Rectal smooth muscle tissue (tissue), 1 donor: ENCODE measurements at regions not wholly inside any gene's neighbourhood (a gene's known extent, or its start where the extent isn't known, plus 50 kb on each side); places are given as distances from the start of the nearest gene placed in this dataset.

Experiments used
- H3K27ac ChIP-seq: one replicate; pipeline ENCODE4 v1.7.0; 2013; ENCODE audit warnings: low read depth, low read length, inconsistent platforms
- H3K27me3 ChIP-seq: one replicate; pipeline ENCODE4 v1.7.0; 2013; ENCODE audit warnings: low read length; ENCODE audit not compliant: control insufficient read depth, insufficient read depth
- H3K36me3 ChIP-seq: one replicate; pipeline ENCODE4 v1.7.0; 2013; ENCODE audit warnings: low read length; ENCODE audit not compliant: control insufficient read depth, insufficient read depth
- H3K4me1 ChIP-seq: one replicate; pipeline ENCODE4 v1.7.0; 2013; ENCODE audit warnings: low read length; ENCODE audit not compliant: control insufficient read depth, insufficient read depth
- H3K4me3 ChIP-seq: one replicate; pipeline ENCODE4 v1.7.0; 2013; ENCODE audit warnings: low read length
- H3K9ac ChIP-seq: one replicate; pipeline ENCODE4 v1.7.0; 2013; ENCODE audit warnings: low read length

DNA sequence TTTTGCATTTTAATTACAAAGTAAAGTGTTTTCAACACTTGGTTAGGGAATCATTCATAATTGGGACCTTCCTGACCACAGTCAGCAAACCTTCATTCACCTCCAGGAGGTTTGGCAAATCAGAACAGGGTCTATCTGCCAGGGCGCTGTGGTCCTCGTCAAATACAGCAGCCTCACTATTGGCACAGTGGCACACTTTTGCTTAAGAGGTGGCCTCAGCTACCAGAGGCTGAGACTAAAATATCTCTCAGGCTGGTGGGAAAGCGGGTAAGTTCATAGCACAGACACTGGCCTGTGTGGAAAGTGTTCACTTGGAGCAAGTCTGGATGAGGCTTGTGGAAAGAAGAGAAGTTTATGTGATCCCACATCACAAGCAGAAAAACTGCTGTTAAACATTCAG is 268.6 kb upstream of the DAPK1 start:
- Histone ChIP-seq H3K9ac (no peak overlapping the region), H3K4me3 (no peak overlapping the region), H3K27me3 (no peaks in the 10 kb centered on the region), H3K27ac (no peak overlapping the region), H3K4me1 (no peaks in the 10 kb centered on the region), H3K36me3 (no peaks in the 10 kb centered on the region)

DNA sequence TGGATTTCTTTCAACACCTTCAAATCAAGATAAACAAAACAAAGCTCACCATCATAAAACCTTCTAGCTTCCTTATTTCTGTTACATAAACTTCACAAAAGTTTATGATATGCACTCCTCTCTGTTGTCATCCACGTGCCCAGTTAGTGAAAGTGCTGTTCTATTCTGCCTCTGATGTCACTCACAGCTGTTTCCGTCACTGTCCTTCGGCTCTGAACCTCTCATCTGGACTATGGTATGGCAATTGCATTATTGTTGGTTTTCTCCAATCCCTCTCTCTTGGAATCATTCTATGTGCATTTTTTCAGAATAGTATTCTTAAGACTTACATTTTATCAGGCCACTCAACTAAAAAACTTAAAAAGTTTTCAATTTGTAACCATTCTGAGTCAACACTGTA is 264.2 kb upstream of the DAPK1 start:
- Histone ChIP-seq H3K4me3 (no peak overlapping the region), H3K9ac (no peak overlapping the region), H3K27me3 (no peaks in the 10 kb centered on the region), H3K36me3 (no peaks in the 10 kb centered on the region), H3K27ac (no peak overlapping the region), H3K4me1 (no peaks in the 10 kb centered on the region)

DNA sequence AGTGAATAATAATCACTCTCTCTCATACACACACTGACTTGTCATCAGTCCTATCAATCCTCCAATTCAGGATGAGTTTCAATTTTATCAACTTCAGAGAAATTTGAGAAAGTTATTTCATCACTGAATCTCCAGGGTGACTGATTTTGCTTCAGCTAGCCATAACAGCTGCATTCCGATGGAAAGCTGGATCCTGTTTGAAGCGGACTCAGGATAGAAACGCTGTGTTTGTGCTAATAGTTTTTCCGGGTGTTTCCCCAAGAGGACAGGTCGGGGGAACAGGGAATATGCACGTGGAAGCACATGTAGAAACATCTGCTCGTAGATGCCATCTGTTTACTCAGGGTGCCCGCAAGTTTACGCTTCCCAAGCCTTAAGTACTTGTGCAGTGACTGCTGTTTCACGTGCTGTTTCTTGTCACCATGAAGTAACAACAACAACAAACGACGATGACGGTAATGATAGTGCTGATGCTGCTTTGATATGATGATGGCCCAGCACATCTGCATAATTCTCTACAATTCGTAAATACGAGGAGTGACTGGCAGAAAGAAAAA is 263.7 kb upstream of the DAPK1 start:
- Histone ChIP-seq H3K27ac (no peak overlapping the region), H3K36me3 (no peaks in the 10 kb centered on the region), H3K27me3 (no peaks in the 10 kb centered on the region), H3K4me1 (no peaks in the 10 kb centered on the region), H3K4me3 (no peak overlapping the region), H3K9ac (no peak overlapping the region)

DNA sequence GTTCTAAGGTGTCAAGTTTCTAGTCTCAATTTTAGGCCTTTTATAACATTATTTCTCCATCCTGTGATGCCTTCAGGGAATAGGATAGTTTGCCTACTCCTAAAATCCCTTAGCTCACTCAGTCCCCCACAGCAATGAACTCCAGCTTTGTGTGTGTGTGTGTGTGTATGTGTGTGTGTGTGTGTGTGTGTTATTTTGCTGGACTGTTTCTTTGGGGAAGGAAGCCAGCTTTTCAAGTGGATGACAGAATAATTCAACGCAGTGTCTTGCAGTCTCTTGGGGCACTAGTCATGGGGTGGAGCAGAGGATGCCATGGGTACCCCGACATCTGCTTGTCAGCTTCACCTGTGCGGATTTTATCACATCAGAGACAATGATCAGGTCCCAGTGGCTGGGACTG is 262.8 kb upstream of the DAPK1 start:
- no peak overlapping the region for H3K4me3 ChIP-seq
- no peak overlapping the region for H3K9ac ChIP-seq
- H3K36me3 ChIP-seq, result no peaks in the 10 kb centered on the region
- H3K4me1 ChIP-seq, result no peaks in the 10 kb centered on the region
- no peak overlapping the region for H3K27ac ChIP-seq
- no peaks in the 10 kb centered on the region for H3K27me3 ChIP-seq

DNA sequence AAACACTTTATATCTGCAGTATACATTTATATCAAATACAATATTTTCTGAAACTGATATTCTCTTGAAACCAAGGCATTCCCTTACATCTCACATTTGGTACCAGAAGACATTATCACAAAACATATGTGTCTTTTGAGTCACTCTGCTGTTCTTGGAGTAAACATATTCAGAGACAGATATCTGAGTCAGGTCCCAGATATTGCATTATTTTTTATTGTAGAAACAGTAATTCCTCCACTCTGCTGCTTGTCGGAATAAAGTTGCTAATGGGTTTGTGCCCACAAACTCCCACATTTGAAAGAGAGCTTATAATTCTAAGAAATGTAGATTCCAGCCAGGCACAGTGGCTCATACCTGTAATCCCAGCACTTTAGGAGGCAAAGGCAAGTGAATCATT is 261.1 kb upstream of the DAPK1 start:
- Histone ChIP-seq H3K4me1 (no peaks in the 10 kb centered on the region), H3K27ac (no peak overlapping the region), H3K4me3 (no peak overlapping the region), H3K27me3 (no peaks in the 10 kb centered on the region), H3K36me3 (no peaks in the 10 kb centered on the region), H3K9ac (no peak overlapping the region)

DNA sequence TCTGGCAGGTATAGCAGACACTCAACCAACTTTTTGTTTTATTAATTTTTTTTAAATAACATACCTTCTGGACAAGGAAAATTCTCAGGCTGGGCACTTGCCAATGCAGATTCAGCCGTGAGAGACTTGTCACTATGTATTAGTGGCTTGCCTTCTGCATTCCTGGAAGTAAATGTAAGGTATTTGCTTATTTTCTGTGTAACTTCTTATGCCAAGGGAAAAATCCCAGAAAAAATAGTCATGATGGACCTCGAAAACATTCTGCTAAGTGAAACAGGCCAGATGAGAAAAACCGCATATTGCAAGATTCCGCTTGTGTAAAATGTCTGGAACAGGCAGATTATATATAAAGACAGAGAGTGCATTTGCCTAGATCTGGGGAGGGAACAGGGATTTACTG is 260.3 kb upstream of the DAPK1 start:
- no peak overlapping the region for H3K4me3 ChIP-seq
- H3K27me3 ChIP-seq, result no peaks in the 10 kb centered on the region
- no peak overlapping the region for H3K27ac ChIP-seq

DNA sequence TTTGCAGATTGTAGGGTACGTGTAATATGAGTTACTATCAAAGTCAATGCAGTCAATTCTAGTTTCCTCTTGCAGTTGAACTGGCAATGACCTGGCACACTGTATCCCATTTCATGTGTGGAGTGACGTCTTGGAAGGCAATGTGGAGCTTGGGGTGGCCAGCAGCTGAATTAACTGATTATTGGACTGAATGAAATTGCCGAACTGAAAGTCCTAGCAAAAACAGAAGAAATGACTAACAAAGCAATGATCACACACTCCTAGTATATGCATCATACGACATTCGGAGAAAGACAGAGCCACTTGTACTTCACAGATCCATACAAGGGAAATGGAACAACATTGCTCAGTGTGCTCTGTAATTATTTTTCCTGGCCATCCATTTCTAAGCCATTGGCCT is 259.1 kb upstream of the DAPK1 start:
- Histone ChIP-seq H3K27ac (no peak overlapping the region), H3K4me3 (no peak overlapping the region), H3K9ac (no peak overlapping the region)

More for the DNA sequence above, 260.3 kb upstream of the DAPK1 start:
- Histone ChIP-seq H3K9ac (no peak overlapping the region), H3K36me3 (no peaks in the 10 kb centered on the region), H3K4me1 (no peaks in the 10 kb centered on the region)

DNA sequence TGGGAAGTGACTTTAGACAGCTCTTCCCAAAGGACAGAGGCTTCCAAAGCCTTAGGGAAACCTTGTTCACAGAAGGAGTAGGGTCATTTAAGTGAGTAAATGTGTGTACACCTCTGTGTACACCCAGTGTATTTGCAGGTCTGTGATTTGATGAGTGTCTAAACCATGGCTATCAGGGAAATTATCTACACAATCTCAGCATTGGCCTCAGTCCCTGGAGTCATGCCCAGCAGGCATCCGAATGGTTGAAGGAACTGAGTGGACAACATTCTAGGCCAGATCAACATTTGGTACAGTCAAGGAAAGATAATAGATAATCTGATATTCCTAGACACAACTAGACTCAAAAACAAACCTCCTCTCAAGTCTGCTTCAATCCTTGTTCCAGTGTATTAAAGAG is 258.4 kb upstream of the DAPK1 start:
- Histone ChIP-seq H3K9ac (no peak overlapping the region), H3K27me3 (no peaks in the 10 kb centered on the region), H3K36me3 (no peaks in the 10 kb centered on the region), H3K4me1 (no peaks in the 10 kb centered on the region), H3K4me3 (no peak overlapping the region), H3K27ac (no peak overlapping the region)

More for the DNA sequence above, 259.1 kb upstream of the DAPK1 start:
- Histone ChIP-seq H3K27me3 (no peaks in the 10 kb centered on the region), H3K4me1 (no peaks in the 10 kb centered on the region), H3K36me3 (no peaks in the 10 kb centered on the region)

DNA sequence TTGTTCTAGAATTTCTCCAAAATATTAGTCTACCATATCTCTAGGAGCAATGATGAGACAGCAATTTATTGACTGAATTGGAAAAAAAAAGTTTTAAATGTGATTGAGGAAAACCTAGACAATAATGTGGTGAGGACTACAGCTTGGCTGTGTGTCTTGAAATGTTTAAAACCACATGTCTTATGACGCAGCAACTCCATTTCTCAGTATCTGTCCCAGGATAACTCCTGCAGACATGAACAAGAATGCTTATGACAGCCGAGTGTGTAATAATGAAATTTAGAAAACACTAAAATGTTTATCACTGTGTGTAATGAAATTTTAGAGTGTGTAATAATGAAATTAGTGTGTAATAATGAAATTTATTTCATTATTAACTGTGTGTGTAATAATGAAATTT is 254.1 kb upstream of the DAPK1 start:
- Histone ChIP-seq H3K9ac (no peak overlapping the region), H3K4me1 (no peaks in the 10 kb centered on the region), H3K36me3 (no peaks in the 10 kb centered on the region), H3K4me3 (no peak overlapping the region), H3K27me3 (no peaks in the 10 kb centered on the region), H3K27ac (no peak overlapping the region)

DNA sequence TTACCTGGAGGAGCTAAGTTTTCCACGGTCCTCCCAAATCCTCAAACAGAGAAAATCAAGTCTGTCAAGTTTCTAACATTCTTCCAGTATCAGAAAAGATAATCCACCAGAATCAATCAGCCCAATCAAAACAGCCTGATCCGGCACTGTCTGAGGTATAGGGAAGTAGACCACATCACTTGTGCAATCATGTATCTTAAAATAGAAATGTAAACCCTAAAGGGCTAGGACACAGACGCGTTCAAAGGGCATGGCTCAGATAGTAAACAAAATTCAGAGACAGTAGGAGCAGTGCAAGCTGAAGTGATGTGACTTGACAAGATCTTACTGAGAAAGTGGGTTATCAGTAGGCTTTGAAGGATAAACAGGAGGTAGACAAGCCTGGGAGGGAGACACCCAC is 252.4 kb upstream of the DAPK1 start:
- Histone ChIP-seq H3K27me3 (no peaks in the 10 kb centered on the region), H3K9ac (no peak overlapping the region), H3K4me3 (no peak overlapping the region), H3K27ac (no peak overlapping the region), H3K4me1 (no peaks in the 10 kb centered on the region), H3K36me3 (no peaks in the 10 kb centered on the region)

DNA sequence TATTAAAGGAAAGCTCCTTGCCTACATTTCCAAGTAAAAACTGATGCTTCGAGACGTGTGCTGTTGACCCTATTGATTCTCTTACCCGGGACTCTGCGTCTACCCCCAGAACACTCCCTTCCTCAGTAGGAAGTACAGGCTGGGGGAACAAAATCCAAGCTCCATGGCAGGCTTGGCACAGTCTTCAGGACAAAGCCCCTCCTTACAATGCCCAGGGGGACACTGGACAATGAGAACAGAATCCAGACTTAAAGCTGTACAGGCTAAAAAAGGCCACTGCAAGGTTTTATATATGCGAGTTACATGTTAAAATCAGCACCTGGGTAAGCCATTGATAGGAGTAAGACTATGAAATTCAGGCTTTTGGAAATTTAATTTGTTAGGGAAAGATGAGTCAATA is 250.6 kb upstream of the DAPK1 start:
- no peaks in the 10 kb centered on the region for H3K4me1 ChIP-seq
- H3K27ac ChIP-seq, result no peak overlapping the region
- no peak overlapping the region for H3K9ac ChIP-seq
- no peaks in the 10 kb centered on the region for H3K36me3 ChIP-seq
- H3K4me3 ChIP-seq, result no peak overlapping the region
- H3K27me3 ChIP-seq, result no peaks in the 10 kb centered on the region

DNA sequence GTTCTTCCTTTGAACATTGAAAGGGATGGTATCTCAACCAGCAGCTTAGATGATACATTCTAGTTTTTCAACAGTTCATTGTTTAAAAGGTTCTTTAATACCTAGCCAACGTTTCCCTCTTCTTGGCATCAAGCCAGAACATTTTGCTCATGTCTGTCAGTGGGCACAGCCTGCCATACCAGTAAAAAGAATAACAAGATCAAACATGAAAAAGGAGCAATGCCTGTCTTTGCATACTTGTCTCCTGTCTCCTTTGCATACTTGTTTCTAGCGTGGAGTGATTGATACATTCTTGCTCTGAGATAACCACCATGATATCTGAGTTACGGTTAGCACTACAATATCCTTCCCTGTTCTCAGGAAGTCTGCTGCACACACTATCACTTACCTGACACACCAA is 248.6 kb upstream of the DAPK1 start:
- Histone ChIP-seq H3K36me3 (no peaks in the 10 kb centered on the region), H3K27me3 (no peaks in the 10 kb centered on the region), H3K4me3 (no peak overlapping the region), H3K9ac (no peak overlapping the region), H3K4me1 (no peaks in the 10 kb centered on the region), H3K27ac (no peak overlapping the region)

DNA sequence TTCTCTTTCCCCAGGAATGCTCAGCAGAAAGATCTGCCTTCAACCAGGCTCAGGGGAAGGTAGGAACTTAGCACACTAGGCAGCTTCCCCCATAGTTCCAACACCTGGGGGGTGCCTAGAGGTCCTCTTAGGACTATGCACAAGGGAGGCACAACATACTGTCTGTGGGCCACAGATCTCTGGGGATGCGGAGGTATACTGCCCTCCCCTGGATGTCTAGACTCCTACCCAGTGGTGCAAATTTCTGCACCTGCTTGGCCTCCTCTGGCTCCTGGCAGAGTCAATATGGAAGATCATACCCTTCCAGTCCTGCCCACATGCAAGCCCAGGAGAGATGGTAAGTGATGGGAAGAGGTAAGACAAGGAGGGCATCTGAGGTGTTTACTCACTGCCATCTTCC is 247.5 kb upstream of the DAPK1 start:
- Histone ChIP-seq H3K9ac (no peak overlapping the region), H3K27me3 (no peaks in the 10 kb centered on the region), H3K36me3 (no peaks in the 10 kb centered on the region), H3K27ac (no peak overlapping the region), H3K4me1 (peaks cover 2% of the 10 kb centered on the region), H3K4me3 (no peak overlapping the region)
